ENCODE measurements at regions not wholly inside any gene's neighbourhood (a gene's known extent, or its start where the extent isn't known, plus 50 kb on each side); places are given as distances from the start of the nearest gene placed in this dataset.

GRCh38 chr17:36868777-36869176 is 68.5 kb upstream of the LHX1 start (continued):
- TF ChIP-seq ZNF462 (CRISPR knock-in tag; IDR thresholded peaks at IDR 0.05), result no peak
- TF ChIP-seq, protein P1, sequence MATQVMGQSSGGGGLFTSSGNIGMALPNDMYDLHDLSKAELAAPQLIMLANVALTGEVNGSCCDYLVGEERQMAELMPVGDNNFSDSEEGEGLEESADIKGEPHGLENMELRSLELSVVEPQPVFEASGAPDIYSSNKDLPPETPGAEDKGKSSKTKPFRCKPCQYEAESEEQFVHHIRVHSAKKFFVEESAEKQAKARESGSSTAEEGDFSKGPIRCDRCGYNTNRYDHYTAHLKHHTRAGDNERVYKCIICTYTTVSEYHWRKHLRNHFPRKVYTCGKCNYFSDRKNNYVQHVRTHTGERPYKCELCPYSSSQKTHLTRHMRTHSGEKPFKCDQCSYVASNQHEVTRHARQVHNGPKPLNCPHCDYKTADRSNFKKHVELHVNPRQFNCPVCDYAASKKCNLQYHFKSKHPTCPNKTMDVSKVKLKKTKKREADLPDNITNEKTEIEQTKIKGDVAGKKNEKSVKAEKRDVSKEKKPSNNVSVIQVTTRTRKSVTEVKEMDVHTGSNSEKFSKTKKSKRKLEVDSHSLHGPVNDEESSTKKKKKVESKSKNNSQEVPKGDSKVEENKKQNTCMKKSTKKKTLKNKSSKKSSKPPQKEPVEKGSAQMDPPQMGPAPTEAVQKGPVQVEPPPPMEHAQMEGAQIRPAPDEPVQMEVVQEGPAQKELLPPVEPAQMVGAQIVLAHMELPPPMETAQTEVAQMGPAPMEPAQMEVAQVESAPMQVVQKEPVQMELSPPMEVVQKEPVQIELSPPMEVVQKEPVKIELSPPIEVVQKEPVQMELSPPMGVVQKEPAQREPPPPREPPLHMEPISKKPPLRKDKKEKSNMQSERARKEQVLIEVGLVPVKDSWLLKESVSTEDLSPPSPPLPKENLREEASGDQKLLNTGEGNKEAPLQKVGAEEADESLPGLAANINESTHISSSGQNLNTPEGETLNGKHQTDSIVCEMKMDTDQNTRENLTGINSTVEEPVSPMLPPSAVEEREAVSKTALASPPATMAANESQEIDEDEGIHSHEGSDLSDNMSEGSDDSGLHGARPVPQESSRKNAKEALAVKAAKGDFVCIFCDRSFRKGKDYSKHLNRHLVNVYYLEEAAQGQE (IDR thresholded peaks at IDR 0.05; ENCODE audit: unreplicated experiment), result no peak
- no peak for TF ChIP-seq ZNF331 (CRISPR knock-in tag; IDR thresholded peaks at IDR 0.05; ENCODE audit: low read depth)
- no peak for TF ChIP-seq EZH2 (IDR thresholded peaks at IDR 0.05; ENCODE audit: low read depth, unreplicated experiment)
- no peak for TF ChIP-seq EZH2phosphoT487 (IDR thresholded peaks at IDR 0.05; ENCODE audit: unreplicated experiment)
- TF ChIP-seq STAT1 (IDR thresholded peaks at IDR 0.05; ENCODE audit: unreplicated experiment), result no peak

DNA sequence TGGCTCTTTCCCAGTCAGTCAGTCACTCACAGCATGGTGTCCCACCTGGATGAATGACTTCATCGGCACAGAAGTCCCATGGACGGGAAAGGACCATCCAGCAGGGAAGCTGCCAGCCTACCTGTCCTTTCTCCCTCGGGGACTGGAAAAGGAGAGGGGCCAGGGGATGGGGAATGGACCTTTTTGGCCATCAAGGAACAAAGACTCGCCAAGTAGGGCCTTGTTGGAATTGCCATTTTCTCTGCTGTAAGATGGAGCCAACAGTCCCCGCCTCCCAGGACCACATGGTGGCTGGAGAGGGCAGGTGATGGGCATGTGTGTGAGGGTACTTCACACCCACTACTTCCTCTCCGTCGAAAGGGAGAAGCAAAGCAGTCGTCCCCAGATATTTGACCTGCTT is 67.8 kb upstream of the LHX1 start:
- Histone ChIP-seq H2AFZ (peak overlapping the region; percentile 56; the same call in 1 of the 2 replicates), H3K9me2 (ENCODE audit: insufficient read depth) (no peaks in the 10 kb centered on the region), H3K27me3 (ENCODE audit: insufficient read depth) (no peaks in the 10 kb centered on the region), H3K79me2 (replicated peaks; ENCODE audit: insufficient read depth) (no peaks in the 10 kb centered on the region), H3K4me3 (no peak overlapping the region), H3F3A (replicated peaks; ENCODE audit: low read depth) (no peaks in the 10 kb centered on the region), H4K20me1 (replicated peaks; ENCODE audit: insufficient read depth) (no peaks in the 10 kb centered on the region), H3K36me3 (ENCODE audit: insufficient read depth) (no peaks in the 10 kb centered on the region), H3K27ac (ENCODE audit: low read depth) (no peak overlapping the region), H3K4me1 (ENCODE audit: insufficient read depth) (no peaks in the 10 kb centered on the region; the same call in 1 of the 2 replicates), H3K4me2 (no peak overlapping the region)
- Mint-ChIP-seq H3K36me3 (ENCODE audit: low read depth) (no peaks in the 10 kb centered on the region), H3K27ac (no peak overlapping the region), H3K4me3 (no peak overlapping the region), H3K9me3 (no peaks in the 10 kb centered on the region), H3K4me1 (peaks cover 24% of the 10 kb centered on the region), H3K27me3 (ENCODE audit: insufficient read depth, low read depth, poor library complexity) (peaks cover 2% of the 10 kb centered on the region)
- DNase-seq (ENCODE audit: low spot score), result no peak
- no peak for ATAC-seq
- TF ChIP-seq EZH2phosphoT487 (IDR thresholded peaks at IDR 0.05; ENCODE audit: unreplicated experiment), result no peak
- TF ChIP-seq NANOG (IDR thresholded peaks at IDR 0.05; ENCODE audit: borderline replicate concordance), result no peak
- TF ChIP-seq JUNB (IDR thresholded peaks at IDR 0.05; ENCODE audit: unreplicated experiment), result no peak

Measured in GM23338 (cell line).